Fibroblast of gingiva (primary cell): ENCODE measurements at regions not wholly inside any gene's neighbourhood (a gene's known extent, or its start where the extent isn't known, plus 50 kb on each side); places are given as distances from the start of the nearest gene placed in this dataset.

ENCODE experiments used
- DNase-seq: peaks from one replicate; pipeline ENCODE4 v3.0.0-alpha.2; 2011; ENCODE audit warnings: low read depth

DNA sequence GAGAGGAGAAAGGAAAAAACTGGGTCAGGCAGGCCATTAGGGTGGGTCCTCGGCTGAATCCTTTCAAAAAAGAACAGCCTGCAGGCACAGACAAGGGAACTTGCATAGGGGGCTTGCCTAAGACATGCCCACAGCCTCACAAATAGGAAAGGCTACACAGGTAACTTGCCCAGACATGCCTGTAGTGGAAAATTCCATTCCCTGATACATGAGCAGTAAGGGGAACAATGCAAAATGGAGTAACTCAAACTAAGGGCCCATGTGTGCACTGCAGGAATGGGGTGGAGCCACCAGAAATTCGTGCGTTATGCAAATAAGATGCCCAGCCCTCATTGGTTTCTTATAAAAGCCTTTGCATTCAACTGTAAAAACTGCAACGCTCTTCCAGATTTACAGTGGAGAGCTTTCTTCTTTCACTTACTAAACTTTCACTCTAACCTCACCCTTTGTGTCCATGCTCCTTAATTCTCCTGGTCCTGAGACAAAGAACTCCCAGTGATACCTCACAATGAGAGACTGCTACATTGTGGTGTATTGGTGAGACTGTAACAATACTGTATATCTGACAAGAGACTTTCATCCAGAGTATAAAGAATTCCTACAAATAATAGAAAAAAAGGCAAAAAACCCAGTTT is 59.5 kb upstream of the SLITRK1 start:
- no peak for DNase-seq

DNA sequence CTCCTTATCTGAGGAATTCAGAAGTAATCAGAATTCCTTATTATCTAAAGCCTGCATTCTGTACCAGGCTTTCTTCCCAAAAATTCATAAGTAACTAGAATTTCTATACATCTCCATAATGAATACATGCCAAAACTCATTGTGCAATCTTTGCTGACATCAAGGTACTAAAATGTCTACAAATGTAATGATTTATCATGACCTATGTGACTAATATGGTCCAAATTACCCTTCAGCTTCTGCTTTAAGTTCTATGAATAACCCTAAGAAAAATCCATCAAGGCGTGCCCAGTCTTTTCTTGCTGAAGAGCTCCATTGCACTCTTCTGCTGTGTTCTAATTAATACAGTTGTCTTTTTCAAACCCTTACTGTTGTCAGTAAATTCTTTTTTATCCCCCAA is 58.5 kb upstream of the SLITRK1 start:
- DNase-seq, result no peak

DNA sequence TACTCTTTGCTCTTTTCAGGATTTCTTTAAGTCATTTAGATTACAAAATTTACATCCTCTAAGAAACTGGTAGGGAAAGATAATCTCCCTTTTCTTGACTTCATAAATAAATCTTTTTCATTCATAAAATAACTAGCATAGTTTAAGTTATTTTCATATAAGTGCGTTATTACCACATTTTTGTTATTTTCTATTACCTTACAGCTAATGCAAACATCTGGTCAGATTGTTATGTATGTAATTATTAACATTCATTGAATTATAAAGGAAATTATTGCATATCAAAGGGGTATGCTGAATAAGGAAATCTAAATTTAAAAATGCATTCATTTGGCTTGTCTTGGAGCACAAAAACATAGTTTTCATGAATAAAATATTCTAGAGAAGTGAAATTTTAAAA is 55.3 kb upstream of the SLITRK1 start:
- no peak for DNase-seq

DNA sequence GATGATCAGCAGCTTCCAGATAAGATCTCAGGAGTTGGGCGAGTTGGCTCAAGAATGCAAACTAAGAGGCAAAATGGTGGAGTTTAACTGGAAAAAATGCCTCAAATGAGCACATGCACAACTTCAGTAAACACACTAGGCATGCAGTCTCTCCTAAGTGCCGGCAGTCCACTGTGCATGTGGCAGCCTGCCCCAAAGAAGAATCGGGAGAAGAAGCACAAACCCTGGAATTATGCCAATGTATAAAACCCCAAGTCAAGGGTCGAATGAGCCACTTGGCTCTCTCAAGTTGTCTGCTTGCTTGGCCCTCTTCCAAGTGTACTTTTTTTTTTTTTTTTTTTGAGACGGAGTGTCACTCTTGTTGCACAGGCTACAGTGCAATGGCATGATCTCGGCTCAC is 53.3 kb upstream of the SLITRK1 start:
- no peak for DNase-seq
